ENCODE measurements at regions not wholly inside any gene's neighbourhood (a gene's known extent, or its start where the extent isn't known, plus 50 kb on each side); places are given as distances from the start of the nearest gene placed in this dataset.

DNA sequence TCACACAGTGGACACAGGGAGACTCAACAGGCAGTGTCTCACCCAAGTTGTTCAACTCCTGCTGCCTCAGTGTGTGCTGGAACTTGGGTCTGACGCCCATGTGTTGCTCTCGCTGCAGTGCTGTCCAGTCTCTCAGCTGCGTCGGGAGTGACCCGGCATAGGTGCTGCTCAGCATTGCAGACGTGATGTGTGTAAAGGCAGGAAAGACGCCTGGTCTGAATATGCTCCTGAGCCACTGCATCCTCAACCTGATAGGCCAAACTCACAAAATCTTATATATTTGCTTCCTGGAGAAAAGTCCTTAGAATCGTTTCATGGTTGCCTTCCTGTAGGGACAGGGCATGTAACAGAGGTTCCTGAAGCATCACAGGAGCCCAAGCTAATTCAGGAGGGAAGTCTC, 152.9 kb downstream of the INSIG2 start:
- no peak for TF ChIP-seq EZH2 (IDR thresholded peaks at IDR 0.05; ENCODE audit: borderline replicate concordance, low read depth, low read length, poor library complexity, severe bottlenecking)
- no peak for TF ChIP-seq CTCF (conservative IDR thresholded peaks at IDR 0.05; ENCODE audit: low read depth, low read length)

All from A673 (cell line).